HL-60 (cell line): ENCODE measurements at regions not wholly inside any gene's neighbourhood (a gene's known extent, or its start where the extent isn't known, plus 50 kb on each side); places are given as distances from the start of the nearest gene placed in this dataset.

Experiments
- DNase-seq, 2 experiments: peaks; one replicate each; pipeline ENCODE4 v3.0.0-alpha.2; 2010 to 2020; ENCODE audit warnings: low read depth in 1 of 2, low spot score in 1 of 2
- H3K27ac ChIP-seq: fragments of 250-450 bp; sonication (Bioruptor Pico); replicated peaks from 2 replicates; pipeline ENCODE4 v1.5.1; 2020; ENCODE audit warnings: mild to moderate bottlenecking, moderate library complexity
- H3K27me3 ChIP-seq: fragments of 250-450 bp; sonication (Bioruptor Pico); 2 replicates; pipeline ENCODE4 v1.5.1; 2021; ENCODE audit warnings: mild to moderate bottlenecking, moderate library complexity; ENCODE audit not compliant: insufficient read depth, poor library complexity, severe bottlenecking
- H3K4me3 ChIP-seq: replicated peaks from 2 replicates; pipeline ENCODE4 v1.5.1; 2011; ENCODE audit warnings: mild to moderate bottlenecking, control low read depth, low read length; ENCODE audit not compliant: insufficient read depth
- CTCF ChIP-seq: IDR thresholded peaks from one replicate; pipeline ENCODE4 v1.5.1; 2011; ENCODE audit warnings: low read length, control low read depth, inconsistent platforms; ENCODE audit not compliant: insufficient read depth
- GABPA ChIP-seq: IDR thresholded peaks from 2 replicates; pipeline ENCODE4 v1.6.1; 2012; ENCODE audit warnings: low read depth
- POLR2AphosphoS5 ChIP-seq: IDR thresholded peaks from 2 replicates; pipeline ENCODE4 v1.6.1; 2012; ENCODE audit warnings: low read depth
- SPI1 ChIP-seq: IDR thresholded peaks from 2 replicates; pipeline ENCODE4 v1.6.1; 2012; ENCODE audit warnings: low read depth, mild to moderate bottlenecking, borderline replicate concordance
- TF ChIP-seq, protein P1 (sequence below): IDR thresholded peaks from 2 replicates; pipeline ENCODE4 v1.6.1; 2012; ENCODE audit warnings: low read depth; ENCODE audit not compliant: insufficient replicate concordance

GRCh38 chr18:78709261-78709809, 270.3 kb upstream of the SALL3 start:
- Histone ChIP-seq H3K4me3 (no peak overlapping the region), H3K27me3 (no peaks in the 10 kb centered on the region), H3K27ac (no peak overlapping the region)
- TF ChIP-seq POLR2AphosphoS5: no peak
- no peak for TF ChIP-seq CTCF
- TF ChIP-seq, protein P1, sequence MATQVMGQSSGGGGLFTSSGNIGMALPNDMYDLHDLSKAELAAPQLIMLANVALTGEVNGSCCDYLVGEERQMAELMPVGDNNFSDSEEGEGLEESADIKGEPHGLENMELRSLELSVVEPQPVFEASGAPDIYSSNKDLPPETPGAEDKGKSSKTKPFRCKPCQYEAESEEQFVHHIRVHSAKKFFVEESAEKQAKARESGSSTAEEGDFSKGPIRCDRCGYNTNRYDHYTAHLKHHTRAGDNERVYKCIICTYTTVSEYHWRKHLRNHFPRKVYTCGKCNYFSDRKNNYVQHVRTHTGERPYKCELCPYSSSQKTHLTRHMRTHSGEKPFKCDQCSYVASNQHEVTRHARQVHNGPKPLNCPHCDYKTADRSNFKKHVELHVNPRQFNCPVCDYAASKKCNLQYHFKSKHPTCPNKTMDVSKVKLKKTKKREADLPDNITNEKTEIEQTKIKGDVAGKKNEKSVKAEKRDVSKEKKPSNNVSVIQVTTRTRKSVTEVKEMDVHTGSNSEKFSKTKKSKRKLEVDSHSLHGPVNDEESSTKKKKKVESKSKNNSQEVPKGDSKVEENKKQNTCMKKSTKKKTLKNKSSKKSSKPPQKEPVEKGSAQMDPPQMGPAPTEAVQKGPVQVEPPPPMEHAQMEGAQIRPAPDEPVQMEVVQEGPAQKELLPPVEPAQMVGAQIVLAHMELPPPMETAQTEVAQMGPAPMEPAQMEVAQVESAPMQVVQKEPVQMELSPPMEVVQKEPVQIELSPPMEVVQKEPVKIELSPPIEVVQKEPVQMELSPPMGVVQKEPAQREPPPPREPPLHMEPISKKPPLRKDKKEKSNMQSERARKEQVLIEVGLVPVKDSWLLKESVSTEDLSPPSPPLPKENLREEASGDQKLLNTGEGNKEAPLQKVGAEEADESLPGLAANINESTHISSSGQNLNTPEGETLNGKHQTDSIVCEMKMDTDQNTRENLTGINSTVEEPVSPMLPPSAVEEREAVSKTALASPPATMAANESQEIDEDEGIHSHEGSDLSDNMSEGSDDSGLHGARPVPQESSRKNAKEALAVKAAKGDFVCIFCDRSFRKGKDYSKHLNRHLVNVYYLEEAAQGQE: no peak
- no peak for TF ChIP-seq GABPA
- DNase-seq: no peak

DNA sequence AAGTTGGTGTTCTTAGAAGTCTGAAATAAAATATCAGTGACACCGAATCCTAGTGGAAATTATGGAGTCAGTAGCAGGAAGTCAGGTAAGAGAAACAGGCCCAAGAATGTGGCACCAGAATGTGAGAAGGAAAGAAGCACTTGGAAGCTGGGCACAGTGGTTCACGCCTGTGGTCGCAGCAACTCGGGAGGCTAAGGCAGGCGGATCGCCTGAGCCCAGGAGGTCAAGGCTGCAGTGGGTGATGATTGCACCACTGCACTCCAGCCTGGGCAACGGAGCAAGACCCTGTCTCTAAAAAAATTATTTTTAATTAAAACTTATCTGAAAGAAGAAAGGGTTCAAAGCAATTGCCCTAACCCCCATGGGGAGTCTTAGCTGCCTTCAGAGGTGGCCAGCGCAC, 268.3 kb upstream of the SALL3 start:
- DNase-seq: no peak
- TF ChIP-seq POLR2AphosphoS5: no peak
- no peak for TF ChIP-seq GABPA
- TF ChIP-seq SPI1: no peak
- no peak for TF ChIP-seq CTCF
- TF ChIP-seq, protein P1: no peak
- Histone ChIP-seq H3K27ac (no peak overlapping the region), H3K27me3 (no peaks in the 10 kb centered on the region), H3K4me3 (no peak overlapping the region)

GRCh38 chr18:78711971-78712370, 267.6 kb upstream of the SALL3 start:
- Histone ChIP-seq H3K27me3 (no peaks in the 10 kb centered on the region), H3K4me3 (no peak overlapping the region), H3K27ac (no peak overlapping the region)
- TF ChIP-seq POLR2AphosphoS5 (no peak), SPI1 (no peak), CTCF (no peak), GABPA (no peak)
- TF ChIP-seq, protein P1: no peak
- no peak for DNase-seq
